K562 (cell line): ENCODE measurements at regions not wholly inside any gene's neighbourhood (a gene's known extent, or its start where the extent isn't known, plus 50 kb on each side); places are given as distances from the start of the nearest gene placed in this dataset.

Experiments
- ATAC-seq: fragments of 200-7000 bp; cut with Tn5 transposase; 3 replicates; pipeline ENCODE4 v1.9.1; 2020; ENCODE audit warnings: moderate library complexity
- BruUV-seq: library from RNA; stranded (reverse); fragments of 400-500 nt; replicated peaks from 2 replicates; lab custom pipeline; 2021; lab: Mats Ljungman, UMichigan
- CTCF ChIA-PET: fragments of 300-600 bp; formaldehyde crosslinking; extraction: SDS; loops from one replicate; lab custom pipeline; 2021; ENCODE audit warnings: low intra/inter-chr PET ratio; lab: Yijun Ruan, JAX
- POLR2A ChIA-PET: fragments of 300-600, 350-650 bp; sonication (Branson Sonifier 250); formaldehyde crosslinking; extraction: SDS; loops from one replicate; lab custom pipeline; 2021; ENCODE audit warnings: antibody characterized with exemption, inconsistent platforms; lab: Yijun Ruan, JAX
- DNase-seq, 4 experiments: peaks; one replicate each; pipeline versions ENCODE4 v3.0.0 to v3.0.0-alpha.2; 2011 to 2018; ENCODE audit warnings: low spot score in 3 of 4, mixed read lengths in 3 of 4; ENCODE audit errors: extremely low read depth in 1 of 4
- FAIRE-seq: peaks from 2 replicates; lab custom pipeline; 2011; peaks lifted over from hg19 to GRCh38; lab: Jason Lieb, UNC
- H2AFZ ChIP-seq: 2 replicates; pipeline ENCODE4 v1.6.0; 2011; ENCODE audit warnings: low read depth, low read length, control low read depth, inconsistent platforms
- H3K27ac ChIP-seq: fragments of 200-600 bp; 3 replicates; pipeline ENCODE4 v1.8.0; 2011; ENCODE audit warnings: low read depth, mild to moderate bottlenecking, control low read depth, inconsistent platforms, low read length, moderate library complexity, mixed read lengths; ENCODE audit errors: extremely low read depth
- H3K27me3 ChIP-seq, 2 experiments: fragments of 300-600 bp in 1 of 2; 2 replicates in 1 of 2; 3 replicates in 1 of 2; pipeline versions ENCODE4 v1.6.0 to v1.8.0; 2011; ENCODE audit warnings: inconsistent platforms in 2 of 2, low read length in 2 of 2, mild to moderate bottlenecking in 1 of 2, mixed read lengths in 1 of 2, moderate library complexity in 1 of 2; ENCODE audit not compliant: control insufficient read depth in 2 of 2, insufficient read depth in 2 of 2
- H3K36me3 ChIP-seq: fragments of 300-600 bp; 3 replicates; pipeline ENCODE4 v1.8.0; 2011; ENCODE audit warnings: mild to moderate bottlenecking, low read length, inconsistent platforms; ENCODE audit not compliant: control insufficient read depth, insufficient read depth
- H3K4me1 ChIP-seq, 2 experiments: fragments of 200-600 bp in 1 of 2; replicated peaks in 1 of 2; 2 replicates in 1 of 2; 3 replicates in 1 of 2; pipeline versions ENCODE4 v1.5.1 to v1.8.0; 2011; ENCODE audit warnings: inconsistent platforms in 2 of 2, low read length in 2 of 2, mild to moderate bottlenecking in 1 of 2, mixed read lengths in 1 of 2, moderate library complexity in 1 of 2; ENCODE audit not compliant: control insufficient read depth in 2 of 2, insufficient read depth in 2 of 2
- H3K4me2 ChIP-seq: 2 replicates; pipeline ENCODE4 v1.6.1; 2011; ENCODE audit warnings: low read length, control low read depth, inconsistent platforms, mixed read lengths; ENCODE audit not compliant: insufficient read depth
- H3K4me3 ChIP-seq: fragments of 200-600 bp; sonication (generic), shearing (Covaris generic); 2 replicates; pipeline ENCODE4 v1.5.1; 2016; ENCODE audit warnings: control low read depth, inconsistent platforms
- H3K79me2 ChIP-seq: fragments of 200-600 bp; 3 replicates; pipeline ENCODE4 v1.8.0; 2011; ENCODE audit warnings: low read length, inconsistent platforms; ENCODE audit not compliant: control insufficient read depth, insufficient read depth
- H3K9ac ChIP-seq, 2 experiments: 2 replicates each; pipeline versions ENCODE4 v1.6.0 to v1.6.1; 2011; ENCODE audit warnings: low read depth in 2 of 2, low read length in 2 of 2, control low read depth in 1 of 2, inconsistent platforms in 1 of 2, mild to moderate bottlenecking in 1 of 2, mixed read lengths in 1 of 2; ENCODE audit not compliant: insufficient read depth in 1 of 2
- H3K9me1 ChIP-seq: one replicate; pipeline ENCODE4 v1.6.0; 2011; ENCODE audit warnings: inconsistent platforms, mild to moderate bottlenecking, low read length, moderate library complexity; ENCODE audit not compliant: control insufficient read depth, insufficient read depth
- H3K9me3 ChIP-seq: replicated peaks from 2 replicates; pipeline ENCODE4 v1.5.1; 2011; ENCODE audit warnings: low read depth, low read length, inconsistent platforms; ENCODE audit not compliant: control insufficient read depth, insufficient read depth
- H4K20me1 ChIP-seq: replicated peaks from 2 replicates; pipeline ENCODE4 v1.6.1; 2011; ENCODE audit warnings: low read length, inconsistent platforms, mixed read lengths; ENCODE audit not compliant: control insufficient read depth, insufficient read depth
- BDP1 ChIP-seq: IDR thresholded peaks from 3 replicates; pipeline ENCODE4 v1.6.1; 2011; ENCODE audit not compliant: insufficient read length, insufficient read depth
- CBX5 ChIP-seq: IDR thresholded peaks from 2 replicates; pipeline ENCODE4 v1.6.1; 2014; ENCODE audit warnings: low read depth, borderline replicate concordance
- CREM ChIP-seq: IDR thresholded peaks from 2 replicates; pipeline ENCODE4 v1.6.1; 2014; ENCODE audit warnings: antibody characterized with exemption, low read depth
- MEIS2 ChIP-seq: fragments of 450-650 bp; IDR thresholded peaks from 2 replicates; pipeline ENCODE4 v1.6.1; 2014; ENCODE audit warnings: mild to moderate bottlenecking; ENCODE audit not compliant: partially characterized antibody
- MYBL2 ChIP-seq, 2 experiments: fragments of 450-650 bp in 1 of 2; sonication (generic) in 1 of 2; formaldehyde crosslinking in 1 of 2; IDR thresholded peaks; 2 replicates each; pipeline versions ENCODE4 v1.6.1 to v1.8.1; 2017 to 2022; ENCODE audit warnings: borderline replicate concordance in 1 of 2, inconsistent platforms in 1 of 2, low read depth in 1 of 2, mild to moderate bottlenecking in 1 of 2, missing genetic modification reagents in 1 of 2, moderate library complexity in 1 of 2
- OTX1 ChIP-seq: fragments of 450-650 bp; formaldehyde crosslinking; IDR thresholded peaks from 2 replicates; pipeline ENCODE4 v1.4.0; 2022; ENCODE audit warnings: mild to moderate bottlenecking
- PHTF2 ChIP-seq: fragments of 250-450 bp; sonication (Bioruptor Pico); IDR thresholded peaks from 2 replicates; pipeline ENCODE4 v1.5.0; 2021; ENCODE audit warnings: mild to moderate bottlenecking
- POLR2H ChIP-seq: IDR thresholded peaks from 2 replicates; pipeline ENCODE4 v1.6.1; 2016; ENCODE audit warnings: missing genetic modification characterization, low read depth, mild to moderate bottlenecking, control low read depth, missing compliant biosample characterization, moderate library complexity
- SP2 ChIP-seq: IDR thresholded peaks from 2 replicates; pipeline ENCODE4 v1.6.1; 2011; ENCODE audit warnings: mild to moderate bottlenecking, low read depth, low read length, moderate library complexity; ENCODE audit not compliant: poor library complexity, severe bottlenecking; ENCODE audit errors: extremely low read depth
- TEAD4 ChIP-seq, 2 experiments: sonication (generic) in 1 of 2; formaldehyde crosslinking in 1 of 2; IDR thresholded peaks; 2 replicates each; pipeline versions ENCODE4 v1.6.1 to v1.8.0; 2012 to 2022; ENCODE audit warnings: borderline replicate concordance in 1 of 2, inconsistent platforms in 1 of 2, low read length in 1 of 2, mild to moderate bottlenecking in 1 of 2, missing genetic modification reagents in 1 of 2
- TOE1 ChIP-seq, 2 experiments: fragments of 450-650 bp in 1 of 2; sonication (generic) in 1 of 2; formaldehyde crosslinking in 1 of 2; IDR thresholded peaks; 2 replicates each; pipeline versions ENCODE4 v1.7.1 to v1.8.0; 2016 to 2022; ENCODE audit warnings: borderline replicate concordance in 2 of 2, mild to moderate bottlenecking in 2 of 2, antibody characterized with exemption in 1 of 2, inconsistent platforms in 1 of 2, low read depth in 1 of 2, missing genetic modification reagents in 1 of 2, moderate library complexity in 1 of 2
- XRCC3 ChIP-seq: fragments of 450-650 bp; IDR thresholded peaks from 2 replicates; pipeline ENCODE4 v1.6.1; 2017; ENCODE audit warnings: mild to moderate bottlenecking, moderate library complexity
- ZNF311 ChIP-seq: fragments of 250-450 bp; sonication (Bioruptor Pico); IDR thresholded peaks from 2 replicates; pipeline ENCODE4 v1.4.0; 2020; ENCODE audit warnings: mild to moderate bottlenecking, moderate library complexity
- ZZZ3 ChIP-seq: fragments of 450-650 bp; IDR thresholded peaks from 2 replicates; pipeline ENCODE4 v1.6.1; 2016; ENCODE audit warnings: antibody characterized with exemption, mild to moderate bottlenecking, moderate library complexity
- WGBS: fragments of 100-300 bp; shearing (Covaris generic); methylation state at CpG from one replicate; pipeline ENCODE4 v1.1.6; 2016; ENCODE audit warnings: low coverage, mixed read lengths; ENCODE audit not compliant: insufficient coverage; ENCODE audit errors: missing lambda C conversion rate; 5-methylcytosine and 5-hydroxymethylcytosine counted together
- in situ Hi-C: fragments of 300-500 bp; cut with MboI; formaldehyde crosslinking; loops from 4 replicates; pipeline ENCODE4 v1.15.0; 2018; ENCODE audit warnings: inconsistent platforms, mixed read lengths
- intact Hi-C: fragments of 100-400 bp; cut with micrococcal nuclease; formaldehyde crosslinking; loops from 2 replicates; pipeline ENCODE4 v1.14.2; 2022
- TF ChIP-seq, protein P1 (sequence below): fragments of 250-450 bp; sonication (Bioruptor Pico); IDR thresholded peaks from 2 replicates; pipeline ENCODE4 v1.5.0; 2021
- TF ChIP-seq, protein P2 (sequence below): fragments of 450-650 bp; IDR thresholded peaks from 2 replicates; pipeline ENCODE4 v1.7.1; 2018; ENCODE audit warnings: mild to moderate bottlenecking, low read depth; ENCODE audit not compliant: partially characterized antibody

DNA sequence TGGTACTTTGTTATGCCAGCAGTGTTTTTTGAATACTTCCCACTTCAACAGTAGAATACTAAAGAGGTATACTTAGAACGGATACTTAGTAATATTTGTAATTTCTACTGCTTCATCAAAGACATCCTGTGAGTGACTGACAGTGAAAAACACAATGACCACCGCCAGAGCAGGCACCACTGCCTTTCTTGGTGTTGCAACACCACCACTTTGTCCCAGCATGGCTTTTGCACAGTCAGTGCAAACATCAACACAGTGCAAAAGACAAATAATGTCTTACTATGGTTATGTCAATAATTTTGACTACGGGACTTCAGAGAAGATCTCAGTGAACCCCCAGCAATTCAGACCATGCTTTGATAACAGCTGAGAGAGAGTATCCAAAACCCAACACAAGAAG, 220.5 kb downstream of the RBM26 start:
- no peak overlapping the region for H3K9ac ChIP-seq
- no peak for FAIRE-seq
- H3K27ac ChIP-seq = no peak overlapping the region
- TF ChIP-seq PHTF2 (no peak), BDP1 (no peak), TOE1 (IDR thresholded peaks at IDR 0.05; ENCODE audit: borderline replicate concordance) (no peak), TOE1 (CRISPR knock-in tag; IDR thresholded peaks at IDR 0.05; ENCODE audit: borderline replicate concordance, low read depth) (no peak), POLR2H (tag) (no peak), ZNF311 (CRISPR knock-in tag) (no peak), SP2 (no peak), TEAD4 (IDR thresholded peaks at IDR 0.05; ENCODE audit: low read length) (no peak), TEAD4 (CRISPR knock-in tag; IDR thresholded peaks at IDR 0.05; ENCODE audit: borderline replicate concordance) (no peak), MEIS2 (no peak), CREM (no peak), MYBL2 (IDR thresholded peaks at IDR 0.05; ENCODE audit: low read depth) (no peak), MYBL2 (CRISPR knock-in tag; IDR thresholded peaks at IDR 0.05; ENCODE audit: borderline replicate concordance) (no peak), OTX1 (CRISPR knock-in tag) (no peak), XRCC3 (no peak), ZZZ3 (no peak), CBX5 (no peak)
- TF ChIP-seq, protein P1, sequence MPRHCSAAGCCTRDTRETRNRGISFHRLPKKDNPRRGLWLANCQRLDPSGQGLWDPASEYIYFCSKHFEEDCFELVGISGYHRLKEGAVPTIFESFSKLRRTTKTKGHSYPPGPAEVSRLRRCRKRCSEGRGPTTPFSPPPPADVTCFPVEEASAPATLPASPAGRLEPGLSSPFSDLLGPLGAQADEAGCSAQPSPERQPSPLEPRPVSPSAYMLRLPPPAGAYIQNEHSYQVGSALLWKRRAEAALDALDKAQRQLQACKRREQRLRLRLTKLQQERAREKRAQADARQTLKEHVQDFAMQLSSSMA (CRISPR knock-in tag) = no peak
- TF ChIP-seq, protein P2, sequence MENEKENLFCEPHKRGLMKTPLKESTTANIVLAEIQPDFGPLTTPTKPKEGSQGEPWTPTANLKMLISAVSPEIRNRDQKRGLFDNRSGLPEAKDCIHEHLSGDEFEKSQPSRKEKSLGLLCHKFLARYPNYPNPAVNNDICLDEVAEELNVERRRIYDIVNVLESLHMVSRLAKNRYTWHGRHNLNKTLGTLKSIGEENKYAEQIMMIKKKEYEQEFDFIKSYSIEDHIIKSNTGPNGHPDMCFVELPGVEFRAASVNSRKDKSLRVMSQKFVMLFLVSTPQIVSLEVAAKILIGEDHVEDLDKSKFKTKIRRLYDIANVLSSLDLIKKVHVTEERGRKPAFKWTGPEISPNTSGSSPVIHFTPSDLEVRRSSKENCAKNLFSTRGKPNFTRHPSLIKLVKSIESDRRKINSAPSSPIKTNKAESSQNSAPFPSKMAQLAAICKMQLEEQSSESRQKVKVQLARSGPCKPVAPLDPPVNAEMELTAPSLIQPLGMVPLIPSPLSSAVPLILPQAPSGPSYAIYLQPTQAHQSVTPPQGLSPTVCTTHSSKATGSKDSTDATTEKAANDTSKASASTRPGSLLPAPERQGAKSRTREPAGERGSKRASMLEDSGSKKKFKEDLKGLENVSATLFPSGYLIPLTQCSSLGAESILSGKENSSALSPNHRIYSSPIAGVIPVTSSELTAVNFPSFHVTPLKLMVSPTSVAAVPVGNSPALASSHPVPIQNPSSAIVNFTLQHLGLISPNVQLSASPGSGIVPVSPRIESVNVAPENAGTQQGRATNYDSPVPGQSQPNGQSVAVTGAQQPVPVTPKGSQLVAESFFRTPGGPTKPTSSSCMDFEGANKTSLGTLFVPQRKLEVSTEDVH = no peak
- TF ChIP-seq, all 486 proteins: peak for 0
- Histone ChIP-seq H3K4me2 (no peak overlapping the region), H3K4me1 (no peaks in the 10 kb centered on the region), H3K79me2 (no peaks in the 10 kb centered on the region), H4K20me1 (no peaks in the 10 kb centered on the region), H3K9me1 (no peaks in the 10 kb centered on the region), H3K4me3 (no peak overlapping the region), H3K27me3 (no peaks in the 10 kb centered on the region), H3K36me3 (no peaks in the 10 kb centered on the region), H3K9me3 (no peaks in the 10 kb centered on the region), H2AFZ (no peak overlapping the region)
- BruUV-seq = no TSS peak
- ATAC-seq (no peak), DNase-seq (no peak)
- POLR2A ChIA-PET = no interaction called here
- in situ Hi-C loops = no loop called here
- WGBS = 0% methylated on average over 3 of the region's 3 CpGs
- intact Hi-C loops = no loop called here
- CTCF ChIA-PET = no interaction called here
